Left renal cortex interstitium (tissue), 4 donors: ENCODE measurements at regions not wholly inside any gene's neighbourhood (a gene's known extent, or its start where the extent isn't known, plus 50 kb on each side); places are given as distances from the start of the nearest gene placed in this dataset.
"Not testable (repeated sequence)": the region's sequence is repeated elsewhere in the genome, so short reads cannot be mapped to it uniquely, and the experiment has no call there.

ENCODE experiments used
- DNase-seq, 4 donors: peaks; one replicate each; pipeline ENCODE4 v3.0.0-alpha.2; 2013; ENCODE audit warnings: low read depth in 4 of 4, low spot score in 2 of 4, missing footprints in 1 of 4

DNA sequence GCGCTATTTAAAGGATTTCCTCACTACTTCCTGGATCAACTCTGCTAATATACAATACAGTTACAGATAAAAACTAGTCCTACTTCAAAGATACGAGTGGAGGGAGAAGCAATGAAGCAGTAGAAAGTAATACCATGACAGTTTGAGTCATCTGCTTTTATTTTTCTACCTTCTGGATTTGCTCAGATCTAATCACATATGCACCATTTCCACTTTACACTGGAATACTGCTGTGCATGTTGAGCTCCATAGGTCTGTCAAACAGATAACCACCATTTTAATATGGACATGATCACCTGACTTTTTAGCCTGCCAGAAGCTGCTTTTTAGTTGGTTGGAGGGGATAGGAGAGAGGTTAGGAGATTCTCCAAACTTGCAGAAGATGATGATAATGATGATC lies 92.5 kb downstream of the MMUT start:
- no peak for DNase-seq

DNA sequence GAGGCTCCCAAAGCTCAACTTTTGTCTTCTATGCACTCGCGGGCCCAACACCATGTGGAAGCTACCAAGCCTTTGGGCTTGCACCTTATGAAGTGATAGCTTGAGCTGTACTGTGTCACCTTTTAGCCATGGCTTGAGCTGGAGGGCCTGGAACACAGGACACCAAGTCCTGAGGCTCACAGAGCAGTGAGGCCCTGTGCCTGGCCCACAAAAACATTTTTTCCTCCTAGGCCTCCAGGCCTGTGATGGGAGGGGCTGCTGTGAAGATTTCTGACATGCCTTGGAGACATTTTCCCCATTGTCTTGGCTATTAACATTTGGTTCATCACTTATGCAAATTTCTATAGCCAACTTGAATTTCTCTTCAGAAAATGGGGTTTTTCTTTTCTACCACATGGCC lies 96.5 kb downstream of the MMUT start:
- DNase-seq, result no peak

DNA sequence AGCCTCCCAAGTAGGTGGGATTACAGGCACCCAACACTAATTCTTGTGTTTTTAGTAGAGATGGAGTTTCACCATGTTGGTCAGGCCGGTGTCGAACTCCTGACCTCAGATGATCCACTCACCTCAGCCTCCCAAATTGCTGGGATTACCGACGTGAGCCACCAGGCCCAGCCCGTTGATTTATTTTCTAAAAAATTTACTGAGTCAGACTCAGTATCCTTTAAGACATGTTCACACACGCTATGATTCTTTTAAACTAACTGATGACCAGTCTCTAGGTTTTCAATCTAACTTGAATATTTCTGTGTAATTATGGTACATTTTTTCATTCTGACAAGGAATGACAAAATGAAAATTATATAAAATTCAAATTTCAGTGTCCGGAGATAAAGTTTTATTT lies 114.5 kb downstream of the MMUT start:
- DNase-seq, result no peak

DNA sequence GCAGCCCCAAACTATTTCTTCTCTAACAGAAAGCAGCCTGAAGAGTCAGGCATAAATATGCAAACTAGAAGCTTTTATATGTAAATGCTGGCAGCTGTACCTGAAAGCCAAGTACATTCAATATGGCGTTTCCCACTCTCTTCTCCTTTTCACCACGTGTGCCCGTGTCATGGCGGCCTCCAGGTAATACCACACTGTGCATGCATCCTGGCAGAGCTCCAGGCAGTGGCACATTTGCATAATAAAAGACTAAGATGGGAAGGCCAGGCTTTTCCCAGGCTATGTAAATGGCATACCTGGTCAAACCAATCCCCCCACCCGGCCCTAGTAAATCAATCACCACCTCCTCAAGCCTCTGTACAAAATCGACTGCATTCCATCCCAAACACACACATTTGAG lies 120.6 kb downstream of the MMUT start:
- DNase-seq, result no peak

DNA sequence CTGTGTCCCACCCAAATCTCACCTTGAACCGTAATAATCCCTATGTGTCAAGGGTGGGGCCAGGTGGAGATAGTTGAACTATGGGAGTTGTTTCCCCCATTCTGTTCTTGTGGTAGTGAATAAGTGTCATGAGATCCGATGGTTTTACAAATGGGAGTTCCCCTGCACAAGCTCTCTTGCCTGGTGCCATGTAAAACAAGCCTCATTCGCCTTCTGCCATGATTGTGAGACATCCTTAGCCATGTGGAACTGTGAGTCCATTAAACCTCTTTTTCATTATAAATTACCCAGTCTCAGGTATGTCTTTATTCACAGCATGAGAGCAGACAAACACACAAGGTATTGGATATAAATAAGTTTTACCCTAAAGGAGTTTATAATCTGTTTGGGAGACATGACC lies 121.2 kb downstream of the MMUT start:
- DNase-seq, result no peak

DNA sequence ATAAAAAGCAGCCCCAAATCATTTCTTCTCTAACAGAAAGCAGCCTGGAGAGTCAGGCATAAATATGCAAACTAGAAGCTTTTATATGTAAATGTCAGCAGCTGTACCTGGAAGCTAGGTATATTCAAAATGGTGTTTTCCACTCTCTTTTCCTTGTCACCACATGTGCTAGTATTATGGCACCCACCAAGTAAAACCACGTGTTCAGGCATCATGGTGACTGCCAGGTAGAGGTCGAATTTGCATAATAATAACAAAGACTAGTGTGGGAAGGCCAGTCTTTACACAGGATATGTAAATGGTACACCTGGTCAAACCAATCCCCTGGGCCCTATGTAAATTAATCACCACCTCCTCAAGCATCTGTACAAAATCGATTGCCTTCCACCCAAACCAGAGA lies 124.0 kb downstream of the MMUT start:
- no peak for DNase-seq

DNA sequence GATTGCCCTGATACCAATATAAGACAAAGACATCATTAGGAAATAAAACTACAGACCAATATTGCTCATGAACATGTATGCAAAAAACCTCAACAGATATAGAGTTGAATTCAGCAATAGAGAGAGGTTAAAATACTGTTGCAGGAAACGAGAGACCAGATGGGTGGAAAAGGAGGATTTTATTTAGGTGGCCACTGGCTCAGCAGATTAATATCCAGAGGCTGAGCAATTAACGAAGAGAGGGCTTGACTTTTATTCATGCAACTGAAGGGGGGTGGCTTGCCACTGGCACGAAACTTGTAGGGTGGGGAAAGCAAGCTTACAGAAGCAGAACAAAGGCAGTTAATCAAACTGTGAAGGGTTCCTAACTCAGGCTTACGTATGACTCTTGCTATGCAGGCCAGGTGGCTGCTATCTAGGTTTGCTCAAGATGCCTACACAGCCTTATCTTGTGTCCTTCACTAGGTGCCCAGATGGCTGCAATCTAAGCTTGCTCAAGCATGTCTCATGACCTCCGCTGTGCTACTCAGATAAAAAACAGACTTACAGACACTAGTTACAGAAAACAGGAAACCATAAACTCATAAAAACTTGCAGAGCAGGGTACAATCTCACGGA lies 126.4 kb downstream of the MMUT start:
- DNase-seq, result no peak

DNA sequence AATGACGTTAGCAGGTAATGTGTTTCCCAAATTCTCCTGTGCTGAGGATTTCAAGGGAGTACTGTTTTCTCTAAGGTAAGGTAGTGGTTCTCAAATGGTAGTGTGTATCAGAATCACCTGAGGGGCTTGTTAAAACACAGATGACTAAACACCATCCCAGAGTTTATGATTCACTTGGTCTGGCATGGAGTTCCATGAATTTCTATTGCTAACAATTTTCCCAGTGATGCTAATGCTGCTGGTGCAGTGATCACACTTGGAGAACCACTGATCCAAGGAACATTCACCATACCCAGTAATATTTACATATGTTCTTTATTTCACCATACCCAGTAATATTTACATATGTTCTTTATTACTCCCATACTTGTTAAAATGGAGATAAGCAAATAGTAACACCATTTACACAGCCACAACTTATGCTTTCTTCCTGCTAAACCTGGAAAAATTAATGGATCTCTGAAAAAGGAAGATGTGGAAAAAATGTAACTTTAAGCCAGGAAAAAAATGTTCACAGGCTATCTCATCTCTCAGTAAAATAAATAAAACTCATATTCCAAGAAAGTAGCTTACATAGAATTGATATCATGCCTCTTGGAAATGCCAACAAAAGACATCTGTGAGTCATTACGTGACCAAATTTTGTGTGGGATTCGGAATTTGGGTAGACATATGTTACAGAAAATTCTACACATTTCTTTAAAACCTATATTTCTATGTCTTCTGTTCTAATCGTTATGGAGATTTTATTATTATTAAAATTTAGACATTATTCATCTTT lies 129.5 kb downstream of the MMUT start:
- DNase-seq, result no peak

DNA sequence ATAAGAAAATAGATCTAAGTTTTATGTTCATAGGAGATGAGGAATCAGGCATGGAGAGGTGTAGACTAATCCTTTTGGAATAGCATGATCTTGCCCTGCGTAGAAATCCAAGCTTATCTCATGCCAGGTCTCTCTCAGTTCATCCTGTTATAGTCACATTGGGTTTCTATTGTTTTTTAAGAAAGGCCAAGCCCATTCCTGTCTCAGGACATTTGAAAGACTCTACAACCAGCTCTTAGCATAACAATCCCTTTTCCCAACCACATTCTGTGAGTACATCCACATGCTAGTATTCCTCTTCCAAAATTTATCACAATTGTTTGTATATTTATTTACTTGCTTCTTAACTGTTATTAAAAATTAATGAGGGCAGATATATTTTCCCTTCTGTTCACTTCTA lies 130.3 kb downstream of the MMUT start:
- no peak for DNase-seq

DNA sequence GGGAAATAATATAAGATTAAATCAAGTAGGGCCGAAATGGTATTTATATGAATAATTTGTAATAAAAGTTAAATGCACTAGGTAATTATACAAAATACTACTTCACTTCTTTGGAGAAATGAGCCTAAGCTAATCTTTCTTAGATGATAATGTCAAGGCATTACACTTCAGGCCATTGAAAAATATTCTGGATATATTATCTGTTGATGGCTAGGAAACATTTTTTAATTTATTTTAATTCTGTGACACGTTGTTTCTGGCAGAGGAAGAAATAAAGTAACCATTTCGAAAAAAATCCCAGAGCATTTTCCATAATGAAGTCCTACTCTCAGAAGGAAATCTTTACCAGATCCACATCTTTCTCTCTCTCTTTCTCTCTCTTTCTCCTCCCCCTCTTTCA lies 133.9 kb downstream of the MMUT start:
- no peak for DNase-seq

DNA sequence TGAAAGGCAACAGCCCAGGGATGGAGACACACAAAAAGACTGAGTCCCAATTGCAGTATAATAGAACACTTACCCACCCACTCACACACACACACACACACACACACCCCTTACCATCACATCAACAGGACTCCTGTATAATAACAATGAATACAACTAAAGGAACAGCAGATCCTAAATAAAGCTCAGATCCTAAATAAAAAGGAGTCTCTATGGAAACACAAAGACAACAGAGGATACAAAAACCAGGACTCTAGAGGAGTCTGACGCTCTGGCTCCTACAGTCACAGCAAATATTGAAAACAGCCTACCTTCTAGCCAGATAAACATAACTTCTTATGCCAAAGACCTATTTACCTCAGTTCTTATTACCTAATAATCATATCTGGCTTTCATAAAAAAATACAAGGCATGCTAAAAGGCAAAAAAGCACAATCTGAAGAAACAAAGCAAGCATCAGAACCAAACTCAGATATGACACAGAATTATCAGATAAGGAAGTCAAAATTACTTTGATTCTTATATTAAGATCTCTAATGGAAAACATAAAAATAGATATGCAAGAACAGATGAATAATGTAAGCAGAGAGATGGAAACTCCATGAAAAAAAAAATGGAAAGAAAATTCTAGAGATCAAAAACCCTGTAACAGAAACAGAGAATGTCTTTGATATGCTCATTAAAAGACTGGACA lies 134.9 kb downstream of the MMUT start:
- no peak for DNase-seq

DNA sequence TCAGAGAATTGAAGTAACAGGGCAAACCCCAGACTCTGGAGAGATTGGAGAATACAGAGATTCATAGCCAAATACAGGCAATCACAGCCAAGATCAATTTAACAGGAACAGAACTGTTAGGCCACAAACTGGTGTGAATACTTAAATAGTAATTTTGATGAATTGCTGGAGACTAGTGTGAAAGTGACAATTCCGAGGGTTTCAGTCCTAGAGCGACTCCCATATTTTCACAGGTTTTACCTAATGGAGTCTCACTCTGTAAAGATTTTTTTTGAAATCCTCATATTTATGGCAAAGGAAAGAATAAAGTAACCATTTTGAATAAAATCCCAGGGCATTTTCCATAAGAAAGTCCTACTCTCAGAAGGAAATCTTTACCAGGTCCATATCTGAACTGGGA lies 135.5 kb downstream of the MMUT start:
- DNase-seq, result no peak

DNA sequence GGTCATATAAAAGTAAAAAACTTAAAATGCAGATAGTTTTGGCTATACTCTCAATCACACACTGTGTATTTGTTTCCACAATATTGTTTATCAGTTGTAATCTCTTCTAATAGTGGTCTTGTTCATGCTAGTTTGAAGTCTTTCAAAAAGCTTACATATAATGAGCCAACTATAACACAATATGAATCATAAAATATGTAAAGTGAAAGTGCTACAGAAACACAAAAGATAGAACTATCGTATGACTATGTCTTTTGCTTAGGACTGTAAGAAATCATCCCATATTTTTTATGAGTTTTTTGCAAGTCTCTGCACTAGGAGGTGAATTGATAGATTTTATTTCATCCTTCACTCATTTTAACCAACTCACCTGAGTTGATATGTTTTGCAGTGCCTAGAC lies 136.0 kb downstream of the MMUT start:
- DNase-seq, result no peak

DNA sequence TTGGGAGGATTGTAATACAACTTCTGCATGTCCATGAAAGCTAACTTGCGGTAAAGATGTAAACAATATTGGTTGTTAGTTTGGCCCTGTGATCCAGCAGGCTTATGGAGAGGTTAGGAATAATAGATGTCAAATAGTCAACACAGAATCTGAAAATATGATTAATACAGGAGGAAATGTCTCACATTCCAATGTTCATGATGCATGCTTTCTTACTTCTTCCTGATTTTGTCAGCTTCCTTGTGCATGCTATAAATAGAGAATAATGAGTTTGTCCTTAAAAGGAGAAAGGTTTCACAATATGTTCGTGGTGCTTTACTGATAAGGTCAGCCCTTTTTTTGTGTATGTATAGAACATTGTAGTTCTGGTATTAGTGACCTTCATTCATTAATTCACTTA lies 136.7 kb downstream of the MMUT start:
- no peak for DNase-seq

DNA sequence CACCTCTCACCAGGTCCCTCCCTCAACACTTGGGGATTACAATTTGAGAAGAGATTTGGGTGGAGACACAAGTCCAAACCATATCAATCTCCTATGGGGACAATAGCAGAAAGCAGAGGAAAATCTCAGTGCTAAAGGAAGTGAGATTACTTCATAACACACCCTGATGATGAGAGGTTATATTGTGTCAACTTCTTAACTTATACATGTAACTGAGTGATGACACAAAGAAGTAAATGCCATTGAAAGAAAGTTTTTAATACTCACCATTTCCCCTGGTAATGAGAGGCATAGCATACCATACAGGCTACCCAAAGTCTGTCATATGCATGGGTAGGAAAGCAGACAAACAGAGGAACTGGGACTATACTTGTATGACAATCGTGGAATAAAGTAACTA lies 137.2 kb downstream of the MMUT start:
- no peak for DNase-seq

DNA sequence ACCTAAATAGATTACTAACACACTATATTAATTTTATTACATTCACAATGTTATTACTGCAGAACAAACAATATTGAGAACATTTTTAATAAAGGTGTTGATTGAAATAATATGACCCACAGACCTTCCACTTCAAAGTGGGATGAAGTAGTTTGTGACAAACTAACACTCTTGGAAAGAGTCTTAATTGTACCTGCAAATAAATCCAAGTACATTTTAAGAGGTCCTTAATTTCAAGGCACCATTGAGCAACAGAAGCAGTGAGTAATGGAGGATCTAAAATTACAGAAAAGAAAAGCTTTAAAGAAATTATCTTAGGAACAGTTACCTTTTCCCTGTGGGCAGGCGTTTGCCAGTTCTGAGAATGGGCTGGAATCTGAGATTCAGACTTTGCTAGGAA lies 140.2 kb downstream of the MMUT start:
- DNase-seq, result no peak

DNA sequence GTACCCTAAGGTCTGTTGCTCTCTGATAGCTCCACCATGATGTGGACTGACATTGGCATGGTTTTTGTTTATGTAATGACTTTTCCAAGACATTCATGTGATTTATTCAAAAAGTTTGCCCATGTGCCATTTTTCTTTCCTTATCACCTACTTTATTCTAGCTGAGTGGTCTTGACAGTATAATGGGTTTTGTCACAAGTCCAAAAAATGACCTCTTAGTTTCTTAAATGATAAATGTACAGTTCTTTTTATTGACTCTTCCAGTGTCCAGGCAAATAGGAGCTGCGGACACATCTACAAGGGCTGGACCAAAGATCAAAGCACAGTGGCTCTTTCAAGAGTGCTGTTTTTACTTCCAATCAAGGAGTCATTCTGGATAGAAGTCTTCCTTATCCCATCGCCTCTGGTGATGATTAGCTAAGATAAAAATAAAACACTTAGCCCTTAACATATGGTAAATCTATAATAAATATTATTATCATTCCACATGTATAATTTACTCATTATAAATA lies 141.4 kb downstream of the MMUT start:
- DNase-seq, result no peak

DNA sequence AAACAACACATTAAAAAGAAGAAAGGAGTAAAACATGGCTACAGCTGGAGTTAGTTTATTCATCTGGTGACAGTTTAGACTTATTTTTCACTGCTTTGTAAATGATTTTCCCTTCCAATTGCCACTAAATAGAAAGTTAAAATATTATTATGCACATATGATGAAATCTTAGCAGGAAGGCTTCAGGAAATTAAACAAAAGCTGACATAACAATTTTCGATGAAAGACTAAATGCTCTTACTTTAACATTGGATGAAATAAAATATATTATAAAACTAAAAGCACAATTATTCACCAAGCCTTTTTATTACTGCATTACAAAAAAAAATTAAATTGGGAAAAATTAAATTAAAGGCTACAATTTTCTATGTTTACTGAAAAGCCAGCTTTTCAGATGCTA lies 158.0 kb downstream of the MMUT start:
- no peak for DNase-seq

DNA sequence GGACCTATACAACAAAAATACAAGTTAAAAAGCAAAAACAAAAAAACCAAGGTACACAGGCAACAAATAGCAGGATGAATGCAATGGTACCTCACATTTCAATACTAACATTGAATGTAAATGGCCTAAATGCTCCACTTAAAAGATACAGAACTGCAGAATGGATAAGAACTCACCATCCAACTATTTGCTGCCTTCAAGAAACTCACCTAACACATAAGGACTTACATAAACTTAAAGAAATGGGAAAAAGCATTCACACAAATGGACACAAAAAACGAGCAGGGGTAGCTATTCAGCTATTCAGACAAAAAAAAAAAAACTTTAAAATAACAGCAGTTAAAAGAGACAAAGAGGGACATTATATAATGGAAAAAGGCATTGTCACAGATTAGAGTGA lies 158.7 kb downstream of the MMUT start:
- not testable (repeated sequence) for DNase-seq

DNA sequence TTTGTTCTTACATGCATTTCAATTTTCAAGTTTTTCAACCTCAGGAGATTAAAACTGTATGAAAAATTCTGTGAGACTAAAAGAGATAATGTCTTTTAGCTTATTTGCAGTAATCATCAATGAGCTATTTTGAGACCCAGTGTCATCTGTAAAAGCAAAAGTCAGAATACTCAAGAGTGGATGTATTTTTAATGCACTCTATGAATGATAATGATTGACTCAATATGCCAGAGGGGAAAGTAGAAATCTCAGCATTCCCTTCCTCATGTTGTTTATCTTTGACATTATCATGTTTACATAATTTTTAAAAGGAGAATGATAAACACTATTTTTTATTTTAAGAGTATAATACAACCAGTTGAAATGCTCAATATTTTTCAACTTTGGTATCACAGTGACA lies 162.1 kb downstream of the MMUT start:
- DNase-seq, result no peak

DNA sequence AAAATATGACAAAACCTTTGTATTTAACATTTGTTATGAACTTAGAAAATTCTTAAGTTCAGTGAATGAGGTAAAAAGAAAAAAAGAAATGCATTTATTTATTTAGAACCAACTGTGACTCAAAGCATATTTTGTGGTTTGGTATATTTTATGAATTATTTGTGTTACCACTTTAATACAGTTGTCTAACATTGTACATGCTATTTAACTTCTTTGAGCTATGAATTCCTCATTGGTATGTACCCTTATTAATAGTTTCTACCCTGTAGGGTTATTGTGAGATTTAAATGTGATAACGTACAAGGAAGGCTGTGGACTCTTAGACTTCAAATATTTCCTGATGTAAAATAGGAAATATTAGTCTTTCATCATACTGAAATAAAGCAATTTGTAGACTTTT lies 162.6 kb downstream of the MMUT start:
- no peak for DNase-seq

DNA sequence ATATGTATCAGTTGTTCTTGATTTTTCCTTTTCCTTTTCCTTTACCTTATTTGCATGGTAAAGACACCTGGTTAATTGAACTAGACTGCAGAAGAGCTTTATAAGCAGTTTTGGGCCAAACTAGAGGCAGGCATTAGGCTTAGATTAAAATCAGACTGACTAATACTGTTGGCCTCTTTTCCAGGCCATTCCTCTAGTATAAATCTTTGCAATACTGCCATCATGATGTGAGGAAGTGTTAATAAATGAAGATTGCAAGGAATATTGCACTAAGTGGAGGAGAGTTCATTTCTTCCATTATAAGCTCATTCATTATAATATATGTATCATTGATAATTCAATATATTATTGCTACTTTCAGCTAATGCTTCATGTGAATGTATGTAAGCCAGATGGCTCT lies 163.8 kb downstream of the MMUT start:
- no peak for DNase-seq
